ENCODE measurements at regions not wholly inside any gene's neighbourhood (a gene's known extent, or its start where the extent isn't known, plus 50 kb on each side); places are given as distances from the start of the nearest gene placed in this dataset.

DNA sequence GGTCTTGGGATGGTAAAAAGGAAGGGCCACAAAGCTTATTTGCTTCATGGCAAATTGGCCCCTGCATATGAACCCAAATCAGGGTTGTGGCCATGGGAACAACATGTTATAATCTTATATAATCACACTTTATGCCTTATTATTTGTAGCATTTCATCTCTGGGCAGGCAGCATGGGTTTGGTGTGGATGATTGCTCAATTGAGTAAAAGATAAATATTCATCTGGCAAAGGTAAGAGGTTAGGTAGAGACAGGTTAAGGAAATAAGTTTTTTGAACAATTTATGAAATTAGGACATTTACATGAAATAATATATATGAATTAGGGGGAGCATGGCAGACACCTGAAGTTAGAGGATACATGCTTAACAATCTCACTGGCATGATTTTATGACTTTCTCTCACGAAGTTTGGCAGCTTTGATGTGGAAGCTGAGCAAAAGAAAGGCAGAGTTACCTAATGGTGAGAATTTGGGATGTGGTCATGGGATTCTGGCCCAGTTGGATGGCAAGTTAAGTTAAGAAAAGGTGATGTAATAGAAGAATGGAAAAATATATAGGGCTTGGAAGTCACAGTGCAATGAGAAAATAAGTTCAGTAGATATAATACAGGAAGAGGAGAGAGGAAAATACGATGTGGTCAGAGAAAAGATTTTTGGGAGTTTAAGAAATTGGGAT lies 88.1 kb upstream of the FAM3C start:
- TF ChIP-seq POLR2AphosphoS5 (IDR thresholded peaks at IDR 0.05; ENCODE audit: borderline replicate concordance, low read depth, low read length) (no peak), EZH2 (IDR thresholded peaks at IDR 0.05) (no peak), FOXP2 (optimal IDR thresholded peaks at IDR 0.05; ENCODE audit: control extremely low read depth, extremely low read length, insufficient read depth) (no peak)

Data from SK-N-MC (cell line).